ENCODE measurements at regions not wholly inside any gene's neighbourhood (a gene's known extent, or its start where the extent isn't known, plus 50 kb on each side); places are given as distances from the start of the nearest gene placed in this dataset.

GRCh38 chr18:76644580-76644979 is 149.5 kb upstream of the ZNF516 start:
- TF ChIP-seq CSDC2 (CRISPR knock-in tag; IDR thresholded peaks at IDR 0.05) (no peak), CSRNP3 (CRISPR knock-in tag; IDR thresholded peaks at IDR 0.05) (no peak), RARB (CRISPR knock-in tag; IDR thresholded peaks at IDR 0.05) (no peak), ZNF8 (CRISPR knock-in tag; IDR thresholded peaks at IDR 0.05) (no peak), ZFP3 (CRISPR knock-in tag; IDR thresholded peaks at IDR 0.05) (no peak), PATZ1 (CRISPR knock-in tag; IDR thresholded peaks at IDR 0.05; ENCODE audit: borderline replicate concordance) (no peak), GLIS3 (CRISPR knock-in tag; IDR thresholded peaks at IDR 0.05) (no peak), TOX (CRISPR knock-in tag; IDR thresholded peaks at IDR 0.05; ENCODE audit: borderline replicate concordance) (no peak), POU6F1 (CRISPR knock-in tag; IDR thresholded peaks at IDR 0.05; ENCODE audit: borderline replicate concordance, low read depth) (no peak), SNAI2 (CRISPR knock-in tag; IDR thresholded peaks at IDR 0.05) (no peak), CREB5 (CRISPR knock-in tag; IDR thresholded peaks at IDR 0.05; ENCODE audit: low read depth) (no peak), ESRRG (CRISPR knock-in tag; IDR thresholded peaks at IDR 0.05) (no peak), TCF4 (CRISPR knock-in tag; IDR thresholded peaks at IDR 0.05; ENCODE audit: borderline replicate concordance) (no peak)

Measured in SK-N-SH treated with all-trans-retinoic acid at 6 μM for 48 hours (cell line).